Uterus (tissue), 2 donors: ENCODE measurements at regions not wholly inside any gene's neighbourhood (a gene's known extent, or its start where the extent isn't known, plus 50 kb on each side); places are given as distances from the start of the nearest gene placed in this dataset.
"Not testable (repeated sequence)": the region's sequence is repeated elsewhere in the genome, so short reads cannot be mapped to it uniquely, and the experiment has no call there.

Experiments used
- CTCF ChIP-seq, 4 experiments: fragments of 200-600 bp in 2 of 4; fragments of 450-650 bp in 2 of 4; sonication (generic) in 2 of 4; IDR thresholded peaks; one replicate each; pipeline ENCODE4 v1.5.1; 2016 to 2019; ENCODE audit warnings: antibody characterized with exemption in 4 of 4, mild to moderate bottlenecking in 2 of 4, moderate library complexity in 1 of 4
- POLR2A ChIP-seq, 2 donors: fragments of 450-650 bp; IDR thresholded peaks; one replicate each; pipeline ENCODE4 v1.6.1; 2016; ENCODE audit warnings: antibody characterized with exemption in 2 of 2, mild to moderate bottlenecking in 1 of 2, moderate library complexity in 1 of 2

- TF ChIP-seq CTCF, POLR2A (IDR thresholded peaks at IDR 0.05): not testable (repeated sequence)
Observed at GRCh38 chr9:67717830-67718388, 140.8 kb upstream of the ANKRD20A1 start.
